Uterus (tissue), 3 donors: ENCODE measurements at regions not wholly inside any gene's neighbourhood (a gene's known extent, or its start where the extent isn't known, plus 50 kb on each side); places are given as distances from the start of the nearest gene placed in this dataset.

Experiments
- DNase-seq, 2 donors: peaks; one replicate each; pipeline ENCODE4 v3.0.0-alpha.2; 2019 to 2020
- H3K27ac ChIP-seq, 2 donors: fragments of 200-600 bp; sonication (generic); 1 replicate in 1 of 2; 2 replicates in 1 of 2; pipeline ENCODE4 v1.5.1; 2016 to 2018
- H3K27me3 ChIP-seq, 2 donors: fragments of 200-600 bp; sonication (generic); one replicate each; pipeline ENCODE4 v1.5.1; 2018 to 2019; ENCODE audit warnings: control low read depth in 1 of 2
- H3K36me3 ChIP-seq, 2 donors: fragments of 200-600 bp; sonication (generic); one replicate each; pipeline ENCODE4 v1.5.1; 2019; ENCODE audit warnings: control low read depth in 1 of 2
- H3K4me1 ChIP-seq, 2 donors: fragments of 200-600 bp; sonication (generic); one replicate each; pipeline ENCODE4 v1.5.1; 2018 to 2019; ENCODE audit warnings: control low read depth in 1 of 2
- H3K4me3 ChIP-seq, 2 donors: fragments of 200-600 bp; sonication (generic); 1 replicate in 1 of 2; 2 replicates in 1 of 2; pipeline ENCODE4 v1.5.1; 2018 to 2019; ENCODE audit warnings: mild to moderate bottlenecking in 1 of 2
- H3K9me3 ChIP-seq, 2 donors: fragments of 200-600 bp; sonication (generic); one replicate each; pipeline ENCODE4 v1.5.1; 2019; ENCODE audit warnings: control low read depth in 1 of 2
- POLR2A ChIP-seq, 2 donors: fragments of 450-650 bp; IDR thresholded peaks; one replicate each; pipeline ENCODE4 v1.6.1; 2016; ENCODE audit warnings: antibody characterized with exemption in 2 of 2, mild to moderate bottlenecking in 1 of 2, moderate library complexity in 1 of 2
- intact Hi-C: fragments of 100-400 bp; cut with DNase I; formaldehyde crosslinking; loops from one replicate; pipeline ENCODE4 v1.15.1; 2023; ENCODE audit warnings: low total_unique reads
- TF ChIP-seq, protein P1 (sequence below), 4 experiments: fragments of 200-600 bp in 2 of 4; fragments of 450-650 bp in 2 of 4; sonication (generic) in 2 of 4; IDR thresholded peaks; one replicate each; pipeline ENCODE4 v1.5.1; 2016 to 2019; ENCODE audit warnings: antibody characterized with exemption in 4 of 4, mild to moderate bottlenecking in 2 of 4, moderate library complexity in 1 of 4
- donor health status: DM: yes; HTN: yes; CAD: no.

DNA sequence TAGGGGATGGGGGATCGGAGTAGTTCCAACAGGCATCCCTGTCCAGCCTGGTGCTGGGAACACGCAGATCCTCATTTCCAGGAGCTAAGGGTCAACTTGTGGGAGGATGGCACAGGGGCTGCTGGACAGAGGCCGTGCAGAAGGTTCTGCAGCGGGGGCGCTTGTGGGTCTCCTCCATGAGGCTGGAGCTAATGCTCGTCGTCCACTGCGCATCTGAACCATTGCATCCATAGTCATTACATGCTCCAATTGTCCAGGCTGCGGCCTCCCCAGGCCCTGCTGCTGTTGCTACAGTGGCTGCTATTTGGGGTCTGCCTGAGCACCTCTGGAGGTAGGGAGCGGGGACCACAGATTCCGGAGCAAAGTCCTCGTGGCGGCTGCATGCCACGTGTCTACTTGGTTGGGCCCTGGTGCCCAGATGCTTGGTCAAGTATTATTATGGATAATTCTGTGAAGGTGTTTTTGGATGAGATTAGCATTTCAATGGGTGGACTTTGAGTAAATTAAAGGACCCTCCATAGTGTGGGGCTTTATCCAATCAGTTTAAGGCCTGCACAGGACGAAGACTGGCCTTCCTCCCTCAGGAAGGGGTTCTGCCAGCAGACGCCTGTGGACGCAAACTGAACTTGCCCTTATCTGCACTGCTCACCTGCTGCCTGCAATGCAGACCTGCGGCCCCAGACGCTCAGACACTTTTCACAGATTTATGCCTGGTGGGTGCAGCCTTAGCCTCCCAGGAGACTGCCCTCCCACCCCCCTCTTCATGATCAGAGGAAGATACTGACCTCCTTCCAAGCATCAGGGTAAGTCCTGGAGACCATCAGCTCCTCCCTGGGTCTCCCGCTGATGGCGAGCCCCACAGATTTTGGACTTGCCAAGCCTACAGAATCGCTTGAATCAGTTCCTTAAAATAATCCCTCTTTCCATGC, 127.5 kb upstream of the IRX4 start:
- Histone ChIP-seq H3K9me3 (no peaks in the 10 kb centered on the region), H3K4me3 (no peak overlapping the region), H3K27ac (no peak overlapping the region), H3K27me3 (no peaks in the 10 kb centered on the region), H3K4me1 (no peaks in the 10 kb centered on the region), H3K36me3 (no peaks in the 10 kb centered on the region)
- TF ChIP-seq, protein P1, sequence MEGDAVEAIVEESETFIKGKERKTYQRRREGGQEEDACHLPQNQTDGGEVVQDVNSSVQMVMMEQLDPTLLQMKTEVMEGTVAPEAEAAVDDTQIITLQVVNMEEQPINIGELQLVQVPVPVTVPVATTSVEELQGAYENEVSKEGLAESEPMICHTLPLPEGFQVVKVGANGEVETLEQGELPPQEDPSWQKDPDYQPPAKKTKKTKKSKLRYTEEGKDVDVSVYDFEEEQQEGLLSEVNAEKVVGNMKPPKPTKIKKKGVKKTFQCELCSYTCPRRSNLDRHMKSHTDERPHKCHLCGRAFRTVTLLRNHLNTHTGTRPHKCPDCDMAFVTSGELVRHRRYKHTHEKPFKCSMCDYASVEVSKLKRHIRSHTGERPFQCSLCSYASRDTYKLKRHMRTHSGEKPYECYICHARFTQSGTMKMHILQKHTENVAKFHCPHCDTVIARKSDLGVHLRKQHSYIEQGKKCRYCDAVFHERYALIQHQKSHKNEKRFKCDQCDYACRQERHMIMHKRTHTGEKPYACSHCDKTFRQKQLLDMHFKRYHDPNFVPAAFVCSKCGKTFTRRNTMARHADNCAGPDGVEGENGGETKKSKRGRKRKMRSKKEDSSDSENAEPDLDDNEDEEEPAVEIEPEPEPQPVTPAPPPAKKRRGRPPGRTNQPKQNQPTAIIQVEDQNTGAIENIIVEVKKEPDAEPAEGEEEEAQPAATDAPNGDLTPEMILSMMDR (IDR thresholded peaks at IDR 0.05): no peak
- no peak for TF ChIP-seq POLR2A (IDR thresholded peaks at IDR 0.05)
- intact Hi-C loops: no loop called here
- no peak for DNase-seq

DNA sequence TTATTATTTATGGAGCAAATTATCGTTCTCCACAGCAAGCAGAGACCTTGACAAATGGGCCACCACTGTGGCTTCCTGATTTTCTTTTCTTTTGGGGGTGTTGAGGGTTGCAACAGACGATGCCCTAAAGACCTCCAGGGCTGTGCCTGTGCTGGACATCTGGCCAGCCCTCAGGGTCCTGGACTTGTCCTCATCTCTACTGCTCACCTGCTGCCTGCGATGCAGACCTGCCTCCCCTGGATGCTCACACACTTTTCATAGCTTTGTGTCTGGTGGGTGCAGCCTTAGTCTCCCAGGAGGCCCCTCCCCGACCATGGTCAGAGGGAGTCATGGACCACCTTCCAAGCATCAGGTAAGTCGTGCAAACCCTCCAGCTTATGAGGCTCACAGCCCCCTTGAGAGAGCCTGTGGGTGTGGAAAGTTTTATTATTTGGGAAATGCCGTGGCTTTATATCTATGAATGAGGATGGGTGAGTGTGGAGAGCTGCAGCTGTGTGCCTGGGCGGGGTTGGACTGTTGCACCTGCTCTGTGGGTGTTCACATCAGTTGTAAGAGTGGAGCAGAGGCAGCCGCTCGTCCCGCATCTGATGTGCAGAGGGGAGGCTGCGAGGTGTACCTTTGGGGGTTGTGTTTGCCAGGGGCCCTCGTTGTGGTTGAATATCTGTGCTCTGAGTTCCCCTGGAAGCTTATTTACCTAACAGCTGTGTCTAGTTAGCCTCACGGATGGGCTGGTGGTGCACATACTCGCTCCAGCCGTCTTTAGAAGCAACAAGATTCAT, 126.3 kb upstream of the IRX4 start:
- H3K36me3 ChIP-seq: no peaks in the 10 kb centered on the region
- no peaks in the 10 kb centered on the region for H3K4me1 ChIP-seq
- H3K4me3 ChIP-seq: no peak overlapping the region
- DNase-seq: no peak
- H3K27ac ChIP-seq: no peak overlapping the region
- intact Hi-C loops: no loop called here
- H3K9me3 ChIP-seq: no peaks in the 10 kb centered on the region
- no peaks in the 10 kb centered on the region for H3K27me3 ChIP-seq
- TF ChIP-seq, protein P1 (IDR thresholded peaks at IDR 0.05): no peak
- TF ChIP-seq POLR2A (IDR thresholded peaks at IDR 0.05): no peak

- TF ChIP-seq, protein P1 (IDR thresholded peaks at IDR 0.05): no peak
- TF ChIP-seq POLR2A (IDR thresholded peaks at IDR 0.05): no peak
- no peaks in the 10 kb centered on the region for H3K9me3 ChIP-seq
- H3K27ac ChIP-seq: peak overlapping the region in 1 of 2 donors; percentile 68
- H3K4me1 ChIP-seq: no peaks in the 10 kb centered on the region
- DNase-seq: peak; percentile 72 to 81
- no peak overlapping the region for H3K4me3 ChIP-seq
- no peaks in the 10 kb centered on the region for H3K27me3 ChIP-seq
- intact Hi-C loops: no loop called here
- no peaks in the 10 kb centered on the region for H3K36me3 ChIP-seq
Observed at GRCh38 chr5:2007878-2008501, 125.3 kb upstream of the IRX4 start.

- no peak overlapping the region for H3K4me3 ChIP-seq
- intact Hi-C loops: no loop called here
- TF ChIP-seq, protein P1 (IDR thresholded peaks at IDR 0.05): no peak
- no peak for TF ChIP-seq POLR2A (IDR thresholded peaks at IDR 0.05)
- no peaks in the 10 kb centered on the region for H3K36me3 ChIP-seq
- DNase-seq: peak in 1 of 2 donors; percentile 25
- no peaks in the 10 kb centered on the region for H3K9me3 ChIP-seq
- no peaks in the 10 kb centered on the region for H3K4me1 ChIP-seq
- peak overlapping the region in 1 of 2 donors; percentile 68 for H3K27ac ChIP-seq
- no peaks in the 10 kb centered on the region for H3K27me3 ChIP-seq
Observed at GRCh38 chr5:2007496-2007877, 124.8 kb upstream of the IRX4 start.
